ENCODE measurements at regions not wholly inside any gene's neighbourhood (a gene's known extent, or its start where the extent isn't known, plus 50 kb on each side); places are given as distances from the start of the nearest gene placed in this dataset.

DNA sequence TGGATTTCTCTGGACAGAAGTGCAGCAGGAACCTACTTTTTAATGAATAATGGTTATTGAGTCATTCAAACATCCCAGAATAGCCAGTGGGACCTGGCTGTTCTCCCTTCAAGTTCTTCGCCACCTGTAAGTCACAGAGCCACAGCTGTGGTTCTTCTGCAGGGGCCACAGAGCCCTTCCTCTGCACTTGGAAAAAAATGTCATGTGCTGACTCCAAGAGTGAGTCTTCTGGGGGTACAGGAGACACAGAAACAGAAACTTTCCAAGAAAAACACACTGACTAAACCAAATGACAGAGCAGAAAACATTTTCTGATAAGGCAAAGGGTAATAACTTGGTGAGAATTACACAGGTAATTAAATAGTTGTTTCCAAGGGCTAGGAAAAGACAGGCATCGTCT, 68.7 kb upstream of the FN1 start:
- intact Hi-C loops (cut with DNase I) = no loop called here
- no peak for DNase-seq
- TF ChIP-seq POLR2A (IDR thresholded peaks at IDR 0.05) = no peak
- no peak for TF ChIP-seq CTCF (IDR thresholded peaks at IDR 0.05)
- Histone ChIP-seq H3K27me3 (no peaks in the 10 kb centered on the region), H3K4me3 (replicated peaks in 1 of 3) (no peak overlapping the region), H3K4me1 (no peaks in the 10 kb centered on the region), H3K27ac (no peak overlapping the region), H3K36me3 (no peaks in the 10 kb centered on the region), H3K9me3 (no peaks in the 10 kb centered on the region)
- 89 to 95% methylated on average over 2 of the region's 2 CpGs for WGBS, 2 donors

GRCh38 chr2:215503381-215503780, 67.5 kb upstream of the FN1 start:
- TF ChIP-seq CTCF (IDR thresholded peaks at IDR 0.05) = no peak
- TF ChIP-seq POLR2A (IDR thresholded peaks at IDR 0.05) = no peak
- H3K27ac ChIP-seq = no peak overlapping the region
- H3K27me3 ChIP-seq = no peaks in the 10 kb centered on the region
- intact Hi-C loops (cut with DNase I) = no loop called here
- H3K36me3 ChIP-seq = no peaks in the 10 kb centered on the region
- no peak overlapping the region for H3K4me3 ChIP-seq (replicated peaks in 1 of 3)
- no peak for DNase-seq
- H3K9me3 ChIP-seq = no peaks in the 10 kb centered on the region
- WGBS, 2 donors = 93 to 95% methylated on average over 1 of the region's 1 CpG
- no peaks in the 10 kb centered on the region for H3K4me1 ChIP-seq

- Histone ChIP-seq H3K27ac (no peak overlapping the region), H3K4me1 (no peaks in the 10 kb centered on the region)
Measured at GRCh38 chr2:215500466-215500865, 64.6 kb upstream of the FN1 start.

DNA sequence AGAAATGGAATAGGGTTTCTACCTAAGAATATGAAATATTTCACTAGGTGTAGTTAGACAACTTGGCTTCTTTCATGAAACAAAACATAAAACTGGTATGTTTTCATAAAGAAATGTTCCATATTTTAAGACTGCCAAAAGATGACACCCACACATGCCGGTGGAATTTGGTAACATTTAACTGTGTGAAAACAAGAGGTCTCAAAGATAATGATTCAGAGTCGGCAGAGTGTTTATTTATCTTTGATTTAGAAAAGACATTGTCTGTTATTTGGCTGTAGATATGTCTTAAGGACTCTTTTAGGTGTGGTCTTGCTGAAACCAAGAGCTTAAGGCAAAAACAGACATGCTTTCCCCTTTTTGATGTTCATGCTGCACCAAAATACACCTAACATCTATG, 63.5 kb upstream of the FN1 start:
- no peaks in the 10 kb centered on the region for H3K4me1 ChIP-seq
- intact Hi-C loops (cut with DNase I) = no loop called here
- H3K27me3 ChIP-seq = no peaks in the 10 kb centered on the region
- H3K9me3 ChIP-seq = no peaks in the 10 kb centered on the region
- H3K27ac ChIP-seq = no peak overlapping the region
- WGBS, 2 donors = 47 to 57% methylated on average over 2 of the region's 2 CpGs
- TF ChIP-seq POLR2A (IDR thresholded peaks at IDR 0.05) (no peak), CTCF (IDR thresholded peaks at IDR 0.05) (no peak)
- no peak overlapping the region for H3K4me3 ChIP-seq (replicated peaks in 1 of 3)
- DNase-seq = no peak
- no peaks in the 10 kb centered on the region for H3K36me3 ChIP-seq

More at GRCh38 chr2:215500466-215500865, 64.6 kb upstream of the FN1 start:
- H3K36me3 ChIP-seq = no peaks in the 10 kb centered on the region
- no peak for DNase-seq
- no peaks in the 10 kb centered on the region for H3K9me3 ChIP-seq
- no peak overlapping the region for H3K4me3 ChIP-seq (replicated peaks in 1 of 3)
- TF ChIP-seq CTCF (IDR thresholded peaks at IDR 0.05) (no peak), POLR2A (IDR thresholded peaks at IDR 0.05) (no peak)
- no peaks in the 10 kb centered on the region for H3K27me3 ChIP-seq
- intact Hi-C loops (cut with DNase I) = no loop called here

DNA sequence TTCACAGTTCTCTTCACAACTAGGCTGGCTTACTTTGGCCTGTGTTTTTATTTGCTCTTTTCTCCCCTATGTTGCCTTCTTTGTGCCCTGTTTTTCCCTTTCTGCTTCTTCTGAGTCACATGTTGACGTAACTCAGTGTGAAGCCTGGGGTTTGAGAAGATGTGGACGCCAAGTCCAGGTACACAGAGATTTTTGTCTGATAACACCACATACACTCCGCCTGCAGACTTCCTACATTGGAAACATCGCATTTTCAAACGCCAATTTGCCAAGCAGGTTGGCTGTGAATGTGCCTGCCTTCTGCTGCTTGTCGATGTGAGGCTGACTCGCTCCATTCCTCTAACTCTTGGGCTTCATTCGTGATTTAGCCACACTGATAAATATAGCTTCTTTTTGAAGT, 62.6 kb upstream of the FN1 start:
- intact Hi-C loops (cut with DNase I) = no loop called here
- DNase-seq = no peak
- H3K4me1 ChIP-seq = no peaks in the 10 kb centered on the region
- no peaks in the 10 kb centered on the region for H3K36me3 ChIP-seq
- no peak overlapping the region for H3K4me3 ChIP-seq (replicated peaks in 1 of 3)
- H3K27me3 ChIP-seq = no peaks in the 10 kb centered on the region
- no peaks in the 10 kb centered on the region for H3K9me3 ChIP-seq
- 70 to 83% methylated on average over 8 of the region's 8 CpGs for WGBS, 2 donors
- TF ChIP-seq POLR2A (IDR thresholded peaks at IDR 0.05) = no peak
- no peak for TF ChIP-seq CTCF (IDR thresholded peaks at IDR 0.05)
- H3K27ac ChIP-seq = no peak overlapping the region
